GM21529 (cell line): ENCODE measurements at regions not wholly inside any gene's neighbourhood (a gene's known extent, or its start where the extent isn't known, plus 50 kb on each side); places are given as distances from the start of the nearest gene placed in this dataset.
"Not testable (repeated sequence)": the region's sequence is repeated elsewhere in the genome, so short reads cannot be mapped to it uniquely, and the experiment has no call there.

ENCODE experiments used
- ATAC-seq: cut with Tn5 transposase; IDR thresholded peaks from one replicate; pipeline ENCODE4 v1.9.1; 2021; ENCODE audit not compliant: unreplicated experiment

DNA sequence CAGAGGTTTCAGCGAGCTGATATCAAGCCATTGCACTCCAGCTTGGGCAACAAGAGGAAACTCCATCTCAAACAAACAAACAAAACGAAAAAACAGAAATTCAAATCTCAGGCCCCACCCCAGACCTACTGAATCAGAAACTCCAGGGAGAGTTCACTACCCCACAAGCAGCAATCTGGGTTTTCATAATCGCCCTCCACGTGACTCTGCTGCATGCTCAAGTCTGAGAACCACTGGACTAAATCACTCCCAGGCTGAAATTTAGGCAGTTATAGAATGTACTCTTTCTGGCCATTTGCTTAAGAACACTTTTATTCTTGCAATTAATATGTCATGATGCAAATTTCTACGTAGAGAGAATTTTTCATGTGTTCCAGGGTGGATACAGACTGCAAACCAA lies 287.3 kb downstream of the USP46 start:
- no peak for ATAC-seq

GRCh38 chr4:52372269-52372668 lies 286.8 kb downstream of the USP46 start:
- ATAC-seq, result no peak

- ATAC-seq, result no peak
Observed at GRCh38 chr4:52372747-52373146, 286.4 kb downstream of the USP46 start.

GRCh38 chr4:52373650-52374049 lies 285.5 kb downstream of the USP46 start:
- ATAC-seq, result no peak

- no peak for ATAC-seq
Observed at GRCh38 chr4:52374877-52375276, 284.2 kb downstream of the USP46 start.

- no peak for ATAC-seq
Observed at GRCh38 chr4:52376132-52376704, 282.9 kb downstream of the USP46 start.

- no peak for ATAC-seq
Observed at GRCh38 chr4:52377563-52377962, 281.5 kb downstream of the USP46 start.

GRCh38 chr4:52407545-52407944 lies 251.6 kb downstream of the USP46 start:
- no peak for ATAC-seq

DNA sequence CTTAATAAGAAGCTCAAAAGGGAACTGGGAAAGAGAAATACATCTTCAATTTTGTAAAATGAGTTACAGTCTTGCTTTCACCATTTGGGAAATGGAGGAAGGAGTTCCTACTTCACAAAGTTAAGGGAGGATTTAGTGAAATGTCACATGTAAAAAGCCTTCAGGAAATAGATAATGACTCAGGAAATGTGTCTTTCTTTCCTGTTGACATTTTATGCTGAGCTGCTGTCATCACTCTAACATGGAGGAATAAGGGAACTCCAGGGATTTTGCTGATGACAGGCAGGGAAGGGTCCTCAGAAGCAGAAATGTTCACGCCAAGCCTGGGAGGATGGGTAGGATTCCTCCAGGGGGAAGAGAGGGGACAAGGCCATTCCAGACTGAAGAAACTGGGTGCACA lies 251.1 kb downstream of the USP46 start:
- ATAC-seq, result no peak

DNA sequence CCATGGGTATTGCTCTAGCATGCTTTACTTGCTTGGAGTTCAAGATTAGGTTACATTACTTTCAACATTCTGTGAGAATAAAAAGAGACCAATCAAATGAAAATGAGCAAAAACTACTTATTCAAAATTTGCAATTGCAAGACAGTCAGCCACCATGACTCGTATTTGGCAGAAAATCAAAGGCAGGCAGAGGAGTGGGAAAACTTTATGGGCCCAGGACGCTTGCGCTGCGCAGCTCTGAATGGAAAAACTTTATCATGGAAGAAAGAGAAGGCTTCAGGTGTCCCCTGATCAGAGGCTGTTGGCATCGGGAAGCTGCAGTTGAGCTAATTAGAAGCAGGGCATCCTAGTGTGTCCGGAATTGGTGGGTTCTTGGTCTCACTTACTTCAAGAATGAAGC lies 250.6 kb downstream of the USP46 start:
- no peak for ATAC-seq

DNA sequence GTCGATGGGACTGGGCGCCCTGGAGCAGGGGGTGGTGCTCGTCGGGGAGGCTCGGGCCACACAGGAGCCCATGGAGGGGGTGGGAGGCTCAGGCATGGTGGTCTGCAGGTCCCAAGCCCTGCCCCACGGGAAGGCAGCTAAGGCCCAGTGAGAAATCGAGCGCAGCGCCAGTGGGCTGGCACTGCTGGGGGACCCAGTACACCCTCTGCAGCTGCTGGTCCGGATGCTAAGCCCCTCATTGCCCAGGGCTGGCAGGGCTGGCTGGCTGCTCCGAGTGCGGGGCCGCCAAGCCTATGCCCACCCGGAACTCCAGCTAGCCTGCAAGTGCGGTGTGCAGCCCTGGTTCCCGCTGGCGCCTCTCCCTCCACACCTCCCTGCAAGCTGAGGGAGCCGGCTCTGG lies 249.3 kb downstream of the USP46 start:
- ATAC-seq, result not testable (repeated sequence)

DNA sequence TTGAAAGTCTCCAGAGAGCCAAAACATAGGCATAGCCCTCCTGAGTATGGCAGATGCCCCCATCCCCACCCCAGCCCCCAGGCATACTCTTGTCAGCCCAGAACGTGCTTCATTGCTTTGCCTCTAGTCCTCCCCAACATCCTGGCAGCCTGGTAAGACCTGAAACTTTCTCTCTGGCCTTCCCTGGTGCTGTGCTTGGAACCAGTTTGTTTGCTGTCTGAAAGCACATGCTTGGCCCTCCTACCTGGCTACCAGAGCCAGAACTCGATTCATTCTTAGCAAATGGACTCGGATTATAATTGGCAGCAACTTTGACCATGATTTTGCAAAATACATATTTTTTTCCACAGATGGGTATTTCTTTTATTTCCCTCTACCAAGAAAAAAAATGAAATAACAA lies 248.1 kb downstream of the USP46 start:
- ATAC-seq, result no peak

GRCh38 chr4:52420330-52420729 lies 238.8 kb downstream of the USP46 start:
- no peak for ATAC-seq

GRCh38 chr4:52421811-52422213 lies 237.3 kb downstream of the USP46 start:
- ATAC-seq, result no peak

GRCh38 chr4:52423967-52424366 lies 235.1 kb downstream of the USP46 start:
- peak; percentile 75 for ATAC-seq

DNA sequence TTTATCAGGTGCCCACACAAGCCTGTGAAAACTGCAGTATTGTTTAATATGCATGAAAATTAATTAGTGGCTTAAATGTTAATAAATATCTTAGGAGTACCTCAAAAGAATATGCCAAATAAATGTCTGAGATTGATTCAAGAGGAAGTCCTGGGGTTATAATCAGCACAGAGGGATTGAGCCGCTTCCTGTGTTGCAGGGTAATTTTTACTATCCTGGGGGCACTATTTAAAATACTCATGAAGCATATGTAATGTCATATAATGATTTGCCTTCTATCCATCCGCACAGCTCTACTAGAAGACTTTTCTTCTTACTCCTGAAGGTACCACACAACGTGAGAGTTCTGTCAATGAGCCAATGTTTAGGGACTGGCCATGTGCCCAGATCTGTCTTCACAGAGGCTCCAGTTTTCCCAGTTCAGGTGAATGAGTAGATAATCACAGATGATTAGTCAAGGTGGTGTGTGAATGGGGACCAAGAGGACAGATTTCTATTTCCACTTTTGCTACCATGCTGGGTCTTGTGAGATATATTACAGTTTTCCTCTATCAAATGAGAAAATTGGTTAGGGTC lies 233.3 kb downstream of the USP46 start:
- no peak for ATAC-seq

DNA sequence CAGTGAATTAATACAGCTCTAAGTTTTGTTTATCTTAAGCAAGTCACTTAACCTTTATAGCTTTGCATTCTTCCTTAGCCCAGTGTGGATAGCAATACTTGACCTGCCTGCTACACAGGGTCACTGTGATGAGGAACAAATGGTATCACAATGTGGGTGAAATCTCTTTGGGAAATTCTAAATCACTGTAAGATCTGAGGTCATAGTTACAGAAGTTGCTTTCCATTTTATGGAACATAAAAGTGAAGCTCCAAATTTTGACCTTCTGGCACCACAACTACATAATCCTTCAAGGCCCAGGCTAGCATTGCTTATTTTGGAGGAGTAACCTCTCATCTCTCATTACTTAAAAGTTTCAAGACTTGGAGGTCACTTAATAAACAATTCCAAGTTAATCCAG lies 227.7 kb downstream of the USP46 start:
- ATAC-seq, result no peak

DNA sequence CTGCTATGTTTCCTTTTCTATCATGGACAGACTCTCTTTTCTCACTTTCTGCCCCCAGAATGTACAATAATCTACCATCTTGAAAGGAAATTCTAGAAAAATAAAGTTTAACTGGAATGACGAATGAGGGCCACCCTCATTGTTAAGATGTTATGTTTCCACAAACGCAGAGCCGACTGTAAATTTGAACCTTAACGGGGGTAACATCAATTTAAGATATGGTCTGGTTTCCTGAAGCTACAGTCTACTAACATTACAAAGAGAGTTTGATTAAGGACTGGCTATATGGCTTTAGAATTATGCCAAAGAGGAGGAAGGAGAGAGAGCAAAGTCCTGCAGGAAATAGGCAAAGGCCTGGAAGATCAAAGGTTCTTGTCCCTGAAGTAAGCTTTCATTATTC lies 227.2 kb downstream of the USP46 start:
- no peak for ATAC-seq

DNA sequence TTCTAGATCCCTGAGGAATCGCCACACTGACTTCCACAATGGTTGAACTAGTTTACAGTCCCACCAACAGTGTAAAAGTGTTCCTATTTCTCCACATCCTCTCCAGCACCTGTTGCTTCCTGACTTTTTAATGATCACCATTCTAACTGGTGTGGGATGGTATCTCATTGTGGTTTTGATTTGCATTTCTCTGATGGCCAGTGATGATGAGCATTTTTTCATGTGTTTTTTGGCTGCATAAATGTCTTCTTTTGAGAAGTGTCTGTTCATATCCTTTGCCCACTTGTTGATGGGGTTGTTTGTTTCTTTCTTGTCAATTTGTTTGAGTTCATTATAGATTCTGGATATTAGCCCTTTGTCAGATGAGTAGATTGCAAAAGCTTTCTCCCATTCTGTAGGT lies 216.6 kb downstream of the USP46 start:
- ATAC-seq, result not testable (repeated sequence)

DNA sequence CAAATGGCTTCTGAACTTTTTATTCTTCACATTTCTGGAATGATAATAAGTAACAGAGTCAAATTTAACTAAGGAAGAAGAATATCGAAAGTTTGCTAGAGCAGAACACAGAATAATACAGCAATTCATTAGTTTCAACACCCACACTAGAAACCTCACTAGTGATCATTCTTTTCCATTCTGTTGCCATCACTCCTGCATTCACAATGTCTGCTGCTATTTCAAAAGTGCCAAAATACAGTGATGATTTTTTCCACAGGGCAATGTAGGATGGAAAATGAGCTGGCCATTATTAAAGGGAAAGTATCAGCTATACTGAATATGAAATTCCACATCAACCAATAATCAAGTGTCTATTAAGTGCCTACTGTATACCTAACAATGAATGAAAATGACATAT lies 186.7 kb downstream of the USP46 start:
- ATAC-seq, result no peak

GRCh38 chr4:52477191-52477780 lies 181.8 kb downstream of the USP46 start:
- ATAC-seq, result no peak

- no peak for ATAC-seq
Observed at GRCh38 chr4:52483186-52483890, 175.8 kb downstream of the USP46 start.
